Hematopoietic multipotent progenitor cell treated with erythropoietin and hydrocortisone succinate and interleukin-3 and kit ligand, for 15 days (in vitro differentiated cells): ENCODE measurements at regions not wholly inside any gene's neighbourhood (a gene's known extent, or its start where the extent isn't known, plus 50 kb on each side); places are given as distances from the start of the nearest gene placed in this dataset.

Experiments
- DNase-seq: peaks from one replicate; pipeline ENCODE4 v3.0.0-alpha.2; 2015; ENCODE audit warnings: low spot score

- DNase-seq = no peak
These were observed 484.9 kb downstream of the BUD13 start for GRCh38 chr11:116287866-116288265.

- no peak for DNase-seq
These were observed 487.8 kb downstream of the BUD13 start for GRCh38 chr11:116285026-116285425.

GRCh38 chr11:116283300-116283699 lies 489.5 kb downstream of the BUD13 start:
- no peak for DNase-seq

- no peak for DNase-seq
These were observed 490.3 kb downstream of the BUD13 start for GRCh38 chr11:116282481-116282880.

- no peak for DNase-seq
These were observed 491.3 kb downstream of the BUD13 start for GRCh38 chr11:116281173-116282160.

- no peak for DNase-seq
These were observed 493.3 kb downstream of the BUD13 start for GRCh38 chr11:116279511-116279910.

- no peak for DNase-seq
These were observed 494.7 kb downstream of the BUD13 start for GRCh38 chr11:116278076-116278475.

GRCh38 chr11:116276051-116277044 lies 496.4 kb downstream of the BUD13 start:
- peak; percentile 77 for DNase-seq

GRCh38 chr11:116275635-116276034 lies 497.2 kb downstream of the BUD13 start:
- no peak for DNase-seq

GRCh38 chr11:116274521-116274920 lies 498.3 kb downstream of the BUD13 start:
- DNase-seq = no peak

GRCh38 chr11:116272181-116272789 lies 500.5 kb downstream of the BUD13 start:
- DNase-seq = no peak

- DNase-seq = no peak
These were observed 501.3 kb downstream of the BUD13 start for GRCh38 chr11:116271479-116271878.

- no peak for DNase-seq
These were observed 505.6 kb downstream of the BUD13 start for GRCh38 chr11:116267146-116267545.

GRCh38 chr11:116263770-116264169 lies 509.0 kb downstream of the BUD13 start:
- DNase-seq = no peak

- no peak for DNase-seq
These were observed 509.8 kb downstream of the BUD13 start for GRCh38 chr11:116263019-116263418.

GRCh38 chr11:116262370-116262769 lies 510.4 kb downstream of the BUD13 start:
- DNase-seq = no peak

- no peak for DNase-seq
These were observed 511.2 kb downstream of the BUD13 start for GRCh38 chr11:116261606-116262005.

GRCh38 chr11:116258821-116259220 lies 514.0 kb downstream of the BUD13 start:
- no peak for DNase-seq

GRCh38 chr11:116257883-116258282 lies 514.9 kb downstream of the BUD13 start:
- DNase-seq = no peak

- no peak for DNase-seq
These were observed 515.7 kb downstream of the BUD13 start for GRCh38 chr11:116257092-116257491.

- DNase-seq = no peak
These were observed 516.6 kb downstream of the BUD13 start for GRCh38 chr11:116256215-116256614.

- no peak for DNase-seq
These were observed 517.4 kb downstream of the BUD13 start for GRCh38 chr11:116255321-116255953.
